Keratinocyte (primary cell): ENCODE measurements at regions not wholly inside any gene's neighbourhood (a gene's known extent, or its start where the extent isn't known, plus 50 kb on each side); places are given as distances from the start of the nearest gene placed in this dataset.

ENCODE experiments used
- DNase-seq: peaks from one replicate; pipeline ENCODE4 v3.0.0-alpha.2; 2011; ENCODE audit warnings: low read depth, missing footprints, low spot score
- FAIRE-seq: peaks from 2 replicates; lab custom pipeline; 2011; peaks lifted over from hg19 to GRCh38; lab: Jason Lieb, UNC
- H2AFZ ChIP-seq: 2 replicates; pipeline ENCODE4 v1.6.0; 2012; ENCODE audit warnings: low read length, control low read depth, inconsistent platforms; ENCODE audit not compliant: control insufficient read depth
- H3K27ac ChIP-seq: 2 replicates; pipeline ENCODE4 v1.5.1; 2011; ENCODE audit warnings: low read length; ENCODE audit not compliant: control insufficient read depth, insufficient read depth
- H3K27me3 ChIP-seq: 3 replicates; pipeline ENCODE4 v1.6.0; 2011; ENCODE audit warnings: low read length; ENCODE audit not compliant: control insufficient read depth, insufficient read depth; ENCODE audit errors: extremely low read depth
- H3K36me3 ChIP-seq, 2 experiments: 2 replicates in 1 of 2; 3 replicates in 1 of 2; pipeline ENCODE4 v1.5.1; 2011; ENCODE audit warnings: low read length in 2 of 2, mild to moderate bottlenecking in 1 of 2; ENCODE audit not compliant: control insufficient read depth in 2 of 2, insufficient read depth in 2 of 2; ENCODE audit errors: extremely low read depth in 1 of 2
- H3K4me1 ChIP-seq: 3 replicates; pipeline ENCODE4 v1.5.1; 2011; ENCODE audit warnings: low read length; ENCODE audit not compliant: control insufficient read depth, insufficient read depth; ENCODE audit errors: extremely low read depth
- H3K4me2 ChIP-seq: 3 replicates; pipeline ENCODE4 v1.6.0; 2011; ENCODE audit warnings: low read depth, low read length; ENCODE audit not compliant: control insufficient read depth, insufficient read depth; ENCODE audit errors: extremely low read depth
- H3K4me3 ChIP-seq, 3 experiments: fragments of 200-600 bp in 1 of 3; sonication (generic) in 1 of 3; 2 replicates in 2 of 3; 3 replicates in 1 of 3; pipeline ENCODE4 v1.5.1; 2011 to 2016; ENCODE audit warnings: low read length in 3 of 3, mild to moderate bottlenecking in 3 of 3, control low read depth in 2 of 3, inconsistent platforms in 1 of 3, low read depth in 1 of 3, mixed read lengths in 1 of 3, mixed run types in 1 of 3, moderate library complexity in 1 of 3; ENCODE audit not compliant: control insufficient read depth in 2 of 3, insufficient read depth in 2 of 3; ENCODE audit errors: extremely low read depth in 1 of 3
- H3K79me2 ChIP-seq: 2 replicates; pipeline ENCODE4 v1.6.0; 2012; ENCODE audit warnings: low read length; ENCODE audit not compliant: control insufficient read depth, insufficient read depth
- H3K9ac ChIP-seq: 3 replicates; pipeline ENCODE4 v1.6.0; 2011; ENCODE audit warnings: low read length; ENCODE audit not compliant: control insufficient read depth, insufficient read depth; ENCODE audit errors: extremely low read depth
- H3K9me1 ChIP-seq: 3 replicates; pipeline ENCODE4 v1.6.0; 2011; ENCODE audit warnings: low read length; ENCODE audit not compliant: control insufficient read depth, insufficient read depth; ENCODE audit errors: extremely low read depth
- H3K9me3 ChIP-seq: 2 replicates; pipeline ENCODE4 v1.5.1; 2012; ENCODE audit warnings: low read depth, low read length; ENCODE audit not compliant: control insufficient read depth
- H4K20me1 ChIP-seq: 3 replicates; pipeline ENCODE4 v1.6.0; 2011; ENCODE audit warnings: low read length; ENCODE audit not compliant: control insufficient read depth, insufficient read depth; ENCODE audit errors: extremely low read depth
- CTCF ChIP-seq, 3 experiments: IDR thresholded peaks in 1 of 3; conservative IDR thresholded peaks in 1 of 3; optimal IDR thresholded peaks in 1 of 3; 2 replicates in 2 of 3; 3 replicates in 1 of 3; pipeline versions ENCODE3 to v1.5.1; 2011; ENCODE audit warnings: low read length in 3 of 3, mild to moderate bottlenecking in 3 of 3, moderate library complexity in 2 of 3, control low read depth in 1 of 3, inconsistent platforms in 1 of 3; ENCODE audit not compliant: insufficient read depth in 2 of 3; ENCODE audit errors: extremely low read depth in 1 of 3
- EZH2 ChIP-seq: IDR thresholded peaks from one replicate; pipeline ENCODE4 v1.6.1; 2012; ENCODE audit warnings: inconsistent platforms, mild to moderate bottlenecking, low read length, moderate library complexity
- dilution Hi-C: fragments of 300-500 bp; cut with MboI; formaldehyde crosslinking; loops from one replicate; pipeline ENCODE4 v1.7.0; 2020; ENCODE audit warnings: low sequenced_read_pairs; ENCODE audit not compliant: extremely low pct_ligation_motif_present

DNA sequence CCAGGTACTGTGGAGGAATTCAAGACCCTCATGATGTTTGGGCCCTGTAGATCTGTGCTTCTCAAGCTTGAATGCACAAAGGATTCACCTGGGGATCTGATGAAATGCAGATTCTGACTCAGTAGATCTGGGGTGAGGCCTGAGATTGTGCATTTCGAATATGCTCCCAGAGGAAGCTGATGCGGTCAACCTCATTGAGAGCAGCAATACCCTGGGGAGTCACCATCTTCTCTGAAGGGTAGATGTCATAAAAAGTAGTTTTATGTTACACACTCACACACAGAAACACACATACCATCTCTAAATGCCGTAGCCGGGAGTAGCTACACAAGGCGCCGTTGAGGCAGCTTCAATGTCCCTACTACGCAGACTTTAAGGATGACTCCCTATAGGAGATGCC, 55.8 kb upstream of the CPEB4 start:
- H3K4me1 ChIP-seq, result no peaks in the 10 kb centered on the region
- no peak overlapping the region for H3K9ac ChIP-seq
- no peaks in the 10 kb centered on the region for H3K9me1 ChIP-seq
- H3K4me3 ChIP-seq, result no peak overlapping the region
- no peak overlapping the region for H2AFZ ChIP-seq
- no peak overlapping the region for H3K4me2 ChIP-seq
- no peaks in the 10 kb centered on the region for H3K27me3 ChIP-seq
- H3K9me3 ChIP-seq, result no peaks in the 10 kb centered on the region
- no peak overlapping the region for H3K27ac ChIP-seq
- no peaks in the 10 kb centered on the region for H3K79me2 ChIP-seq
- no peaks in the 10 kb centered on the region for H4K20me1 ChIP-seq
- TF ChIP-seq EZH2 (no peak), CTCF (optimal IDR thresholded peaks at IDR 0.05 in 1 of 3, IDR thresholded peaks at IDR 0.05 in 1 of 3, conservative IDR thresholded peaks at IDR 0.05 in 1 of 3; ENCODE audit: extremely low read depth in 1 of 3, insufficient read depth in 2 of 3, low read length in 3 of 3) (no peak)
- FAIRE-seq, result no peak
- DNase-seq, result no peak
- H3K36me3 ChIP-seq, result no peaks in the 10 kb centered on the region
- dilution Hi-C loops, result no loop called here

DNA sequence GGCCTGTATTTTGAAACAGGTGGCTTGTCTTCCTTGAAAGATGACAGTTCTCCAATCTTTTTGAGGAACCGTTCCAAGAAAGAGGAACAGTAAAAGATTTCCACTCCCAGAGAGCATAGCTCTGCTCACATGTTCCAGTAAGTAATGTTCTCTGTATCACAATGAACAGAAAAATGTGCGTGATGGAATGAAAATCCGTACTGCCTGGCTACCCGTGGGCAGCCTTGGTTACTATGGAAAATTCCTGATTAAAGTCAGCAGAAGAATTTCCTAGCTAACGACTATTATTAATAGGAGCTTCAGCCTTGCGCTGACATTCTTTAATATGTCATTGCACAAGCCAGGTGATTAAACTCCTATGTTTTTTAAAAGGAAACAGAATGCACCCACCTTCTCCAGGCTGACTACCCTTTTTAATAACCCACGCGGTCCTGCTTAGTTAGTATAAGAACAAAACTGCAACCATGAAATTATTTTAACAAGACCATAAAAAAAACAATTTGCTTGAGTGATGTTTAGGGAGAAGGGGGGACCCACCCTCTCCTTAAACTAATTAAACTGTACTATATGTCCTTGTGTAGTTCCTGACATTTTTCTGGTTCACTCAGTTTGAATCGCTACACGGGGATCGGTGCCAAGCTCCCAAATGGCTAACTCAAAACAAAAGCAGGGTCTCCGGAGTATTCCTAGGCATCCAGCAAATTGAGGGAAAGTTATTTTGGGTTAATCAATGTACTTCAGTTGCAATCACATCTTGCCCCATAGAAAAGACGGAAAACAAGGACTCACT, 54.8 kb upstream of the CPEB4 start:
- H3K9me3 ChIP-seq, result no peaks in the 10 kb centered on the region
- no peaks in the 10 kb centered on the region for H3K27me3 ChIP-seq
- DNase-seq (no peak), FAIRE-seq (no peak)
- no peak overlapping the region for H3K4me2 ChIP-seq
- H4K20me1 ChIP-seq, result no peaks in the 10 kb centered on the region
- no peaks in the 10 kb centered on the region for H3K9me1 ChIP-seq
- H3K4me1 ChIP-seq, result no peaks in the 10 kb centered on the region
- no peak overlapping the region for H3K9ac ChIP-seq
- dilution Hi-C loops, result no loop called here
- no peaks in the 10 kb centered on the region for H3K36me3 ChIP-seq
- H2AFZ ChIP-seq, result no peak overlapping the region
- no peak overlapping the region for H3K4me3 ChIP-seq
- H3K79me2 ChIP-seq, result no peaks in the 10 kb centered on the region
- TF ChIP-seq EZH2, result no peak
- TF ChIP-seq CTCF (optimal IDR thresholded peaks at IDR 0.05 in 1 of 3, IDR thresholded peaks at IDR 0.05 in 1 of 3, conservative IDR thresholded peaks at IDR 0.05 in 1 of 3; ENCODE audit: extremely low read depth in 1 of 3, insufficient read depth in 2 of 3, low read length in 3 of 3), result no peak
- no peak overlapping the region for H3K27ac ChIP-seq
